Endothelial cell (in vitro differentiated cells): ENCODE measurements at regions not wholly inside any gene's neighbourhood (a gene's known extent, or its start where the extent isn't known, plus 50 kb on each side); places are given as distances from the start of the nearest gene placed in this dataset.
"Not testable (repeated sequence)": the region's sequence is repeated elsewhere in the genome, so short reads cannot be mapped to it uniquely, and the experiment has no call there.

Source experiments
- DNase-seq: peaks from one replicate; pipeline ENCODE4 v3.0.0; 2021; ENCODE audit warnings: low spot score
- H3K27ac Mint-ChIP-seq: one replicate; pipeline ENCODE4 v1.8.0; 2021; ENCODE audit warnings: mixed read lengths, inconsistent platforms; ENCODE audit not compliant: unreplicated experiment
- H3K27me3 Mint-ChIP-seq: one replicate; pipeline ENCODE4 v1.8.0; 2021; ENCODE audit warnings: mild to moderate bottlenecking, moderate library complexity, mixed read lengths, inconsistent platforms; ENCODE audit not compliant: unreplicated experiment
- H3K36me3 Mint-ChIP-seq: one replicate; pipeline ENCODE4 v1.8.0; 2021; ENCODE audit warnings: mild to moderate bottlenecking, low read depth, mixed read lengths, inconsistent platforms; ENCODE audit not compliant: unreplicated experiment
- H3K4me1 Mint-ChIP-seq: one replicate; pipeline ENCODE4 v1.8.0; 2021; ENCODE audit warnings: mild to moderate bottlenecking, mixed read lengths, inconsistent platforms; ENCODE audit not compliant: unreplicated experiment
- H3K4me3 Mint-ChIP-seq: one replicate; pipeline ENCODE4 v1.8.0; 2021; ENCODE audit warnings: mild to moderate bottlenecking, mixed read lengths, inconsistent platforms; ENCODE audit not compliant: unreplicated experiment
- H3K9me3 Mint-ChIP-seq: one replicate; pipeline ENCODE4 v1.8.0; 2021; ENCODE audit warnings: mixed read lengths, inconsistent platforms; ENCODE audit not compliant: unreplicated experiment
- TF ChIP-seq, protein P1 (sequence below): fragments of 200-600 bp; sonication (generic); IDR thresholded peaks from one replicate; pipeline ENCODE4 v1.5.0; 2021; ENCODE audit warnings: antibody characterized with exemption; ENCODE audit not compliant: unreplicated experiment

DNA sequence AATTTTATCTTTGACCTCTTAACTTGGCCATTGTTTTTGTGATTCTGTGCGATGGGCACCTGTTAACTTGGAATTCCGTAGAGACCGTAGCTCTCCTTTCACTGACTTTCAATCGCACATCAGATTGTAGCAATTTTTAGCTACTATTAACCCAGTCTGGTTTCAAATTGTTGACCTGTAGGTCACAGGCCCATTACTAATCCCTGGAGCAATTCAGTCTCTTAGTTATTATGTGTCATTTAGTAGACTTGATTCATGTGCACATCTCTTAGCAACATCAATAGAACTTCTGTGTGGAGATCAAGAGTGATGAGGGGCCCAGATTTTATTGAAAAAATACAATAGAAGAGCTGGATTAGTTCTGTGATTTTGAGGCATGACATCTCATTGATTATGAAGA, 549.6 kb upstream of the SLC10A2 start:
- Mint-ChIP-seq H3K27ac (no peak overlapping the region), H3K4me1 (no peaks in the 10 kb centered on the region), H3K9me3 (no peaks in the 10 kb centered on the region), H3K4me3 (no peak overlapping the region), H3K36me3 (no peaks in the 10 kb centered on the region), H3K27me3 (no peaks in the 10 kb centered on the region)
- TF ChIP-seq, protein P1, sequence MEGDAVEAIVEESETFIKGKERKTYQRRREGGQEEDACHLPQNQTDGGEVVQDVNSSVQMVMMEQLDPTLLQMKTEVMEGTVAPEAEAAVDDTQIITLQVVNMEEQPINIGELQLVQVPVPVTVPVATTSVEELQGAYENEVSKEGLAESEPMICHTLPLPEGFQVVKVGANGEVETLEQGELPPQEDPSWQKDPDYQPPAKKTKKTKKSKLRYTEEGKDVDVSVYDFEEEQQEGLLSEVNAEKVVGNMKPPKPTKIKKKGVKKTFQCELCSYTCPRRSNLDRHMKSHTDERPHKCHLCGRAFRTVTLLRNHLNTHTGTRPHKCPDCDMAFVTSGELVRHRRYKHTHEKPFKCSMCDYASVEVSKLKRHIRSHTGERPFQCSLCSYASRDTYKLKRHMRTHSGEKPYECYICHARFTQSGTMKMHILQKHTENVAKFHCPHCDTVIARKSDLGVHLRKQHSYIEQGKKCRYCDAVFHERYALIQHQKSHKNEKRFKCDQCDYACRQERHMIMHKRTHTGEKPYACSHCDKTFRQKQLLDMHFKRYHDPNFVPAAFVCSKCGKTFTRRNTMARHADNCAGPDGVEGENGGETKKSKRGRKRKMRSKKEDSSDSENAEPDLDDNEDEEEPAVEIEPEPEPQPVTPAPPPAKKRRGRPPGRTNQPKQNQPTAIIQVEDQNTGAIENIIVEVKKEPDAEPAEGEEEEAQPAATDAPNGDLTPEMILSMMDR = no peak
- no peak for DNase-seq

DNA sequence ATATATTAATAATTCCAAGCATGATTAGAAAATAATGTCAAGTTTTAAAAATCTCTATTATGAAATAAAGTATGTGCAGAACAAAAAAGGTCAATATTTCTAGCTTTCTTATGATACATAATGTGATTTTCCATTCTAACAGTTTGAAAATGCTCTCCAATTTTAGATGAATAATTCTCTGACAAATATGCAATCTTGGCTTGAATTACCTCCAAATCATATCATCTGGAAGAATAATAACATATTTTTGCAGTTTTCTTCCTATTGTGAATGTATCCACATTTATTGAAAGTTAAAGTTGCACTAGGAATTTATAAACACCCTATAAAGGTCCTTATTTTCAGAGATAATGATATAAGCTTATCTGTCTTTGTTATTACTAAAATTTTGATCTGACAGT, 548.5 kb upstream of the SLC10A2 start:
- Mint-ChIP-seq H3K9me3 (no peaks in the 10 kb centered on the region), H3K4me1 (no peaks in the 10 kb centered on the region), H3K27me3 (no peaks in the 10 kb centered on the region), H3K27ac (no peak overlapping the region), H3K4me3 (no peak overlapping the region), H3K36me3 (no peaks in the 10 kb centered on the region)
- DNase-seq = no peak
- TF ChIP-seq, protein P1 = no peak

DNA sequence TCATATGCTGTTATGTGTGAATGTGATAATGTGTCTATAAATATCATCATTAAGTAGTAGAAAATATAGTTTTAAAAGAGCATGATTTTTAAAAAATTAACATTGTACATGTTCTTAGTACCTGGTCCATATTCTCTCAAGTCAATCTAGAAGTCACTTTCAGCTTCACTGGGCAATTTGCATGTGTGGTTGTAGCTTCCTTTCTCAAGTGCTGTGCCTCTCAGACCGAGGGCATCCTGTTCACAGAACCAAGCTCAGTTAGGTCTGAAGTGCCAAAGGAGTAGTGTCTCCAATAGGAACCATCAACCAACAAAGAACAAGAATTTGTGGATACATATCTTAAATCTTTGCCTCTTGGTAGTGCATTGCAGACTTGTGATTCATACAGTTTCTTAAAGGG, 541.8 kb upstream of the SLC10A2 start:
- no peaks in the 10 kb centered on the region for H3K4me1 Mint-ChIP-seq

DNA sequence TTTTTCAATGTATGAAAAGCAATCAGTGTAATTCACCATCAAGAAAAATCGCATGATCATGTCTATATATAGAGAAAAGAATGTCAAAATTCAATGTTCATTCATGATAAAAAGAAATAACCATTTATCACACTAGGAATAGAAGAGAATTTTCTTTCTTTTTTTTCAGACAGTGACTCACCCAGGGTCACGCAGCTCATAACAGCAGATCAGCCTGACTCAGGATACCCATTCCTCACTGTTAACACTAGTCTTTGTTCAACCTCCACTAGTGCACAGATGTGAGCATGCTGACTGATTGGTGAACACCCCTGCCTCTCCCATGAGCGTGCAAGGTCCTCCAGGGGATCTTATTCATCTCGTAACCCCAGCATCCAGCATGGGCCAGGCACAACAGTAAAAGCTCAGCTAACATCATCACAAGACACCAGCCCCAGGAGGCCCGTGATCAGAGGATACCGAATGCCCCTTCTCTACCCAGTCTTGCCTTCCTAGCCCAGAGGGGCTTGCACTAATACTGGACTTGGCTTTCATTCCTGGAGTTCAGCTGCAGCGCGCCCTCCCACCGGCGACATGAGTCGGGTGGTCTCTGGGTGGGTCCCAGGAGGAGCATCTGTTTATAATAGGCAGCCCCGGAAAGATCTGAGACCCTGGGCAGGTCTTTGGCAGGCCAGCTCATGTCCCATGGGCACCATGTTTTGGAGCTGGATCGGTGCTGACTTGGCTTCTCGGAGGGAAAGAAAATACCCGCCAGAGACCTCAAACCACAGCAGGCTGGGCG, 539.5 kb upstream of the SLC10A2 start:
- TF ChIP-seq, protein P1 = no peak
- Mint-ChIP-seq H3K9me3 (no peaks in the 10 kb centered on the region), H3K4me3 (no peak overlapping the region), H3K4me1 (no peaks in the 10 kb centered on the region), H3K27ac (no peak overlapping the region), H3K27me3 (peaks cover 2% of the 10 kb centered on the region), H3K36me3 (no peaks in the 10 kb centered on the region)
- DNase-seq = no peak

More for the DNA sequence above, 541.8 kb upstream of the SLC10A2 start:
- no peak for DNase-seq
- Mint-ChIP-seq H3K27ac (no peak overlapping the region), H3K9me3 (no peaks in the 10 kb centered on the region), H3K27me3 (peaks cover 2% of the 10 kb centered on the region), H3K4me3 (no peak overlapping the region), H3K36me3 (no peaks in the 10 kb centered on the region)
- TF ChIP-seq, protein P1 = no peak

DNA sequence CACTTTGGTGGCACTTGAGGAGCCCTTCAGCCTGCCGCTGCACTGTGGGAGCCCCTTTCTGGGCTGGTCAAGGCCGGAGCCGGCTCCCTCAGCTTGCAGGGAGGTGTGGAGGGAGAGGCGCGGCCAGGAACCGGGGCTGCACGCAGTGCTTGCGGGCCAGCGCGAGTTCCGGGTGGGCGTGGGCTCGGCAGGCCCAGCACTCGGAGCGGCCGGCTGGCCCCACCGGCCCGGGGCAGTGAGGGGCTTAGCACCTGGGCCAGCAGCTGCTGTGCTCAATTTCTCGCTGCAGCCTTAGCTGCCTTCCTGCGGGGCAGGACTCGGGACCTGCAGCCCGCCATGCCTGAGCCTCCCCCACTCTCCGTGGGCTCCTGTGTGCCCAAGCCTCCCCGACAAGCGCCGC, 533.7 kb upstream of the SLC10A2 start:
- not testable (repeated sequence) for H3K27me3 Mint-ChIP-seq, H3K9me3 Mint-ChIP-seq, H3K4me1 Mint-ChIP-seq, H3K36me3 Mint-ChIP-seq, H3K27ac Mint-ChIP-seq, DNase-seq, H3K4me3 Mint-ChIP-seq
